ENCODE measurements at regions not wholly inside any gene's neighbourhood (a gene's known extent, or its start where the extent isn't known, plus 50 kb on each side); places are given as distances from the start of the nearest gene placed in this dataset.

DNA sequence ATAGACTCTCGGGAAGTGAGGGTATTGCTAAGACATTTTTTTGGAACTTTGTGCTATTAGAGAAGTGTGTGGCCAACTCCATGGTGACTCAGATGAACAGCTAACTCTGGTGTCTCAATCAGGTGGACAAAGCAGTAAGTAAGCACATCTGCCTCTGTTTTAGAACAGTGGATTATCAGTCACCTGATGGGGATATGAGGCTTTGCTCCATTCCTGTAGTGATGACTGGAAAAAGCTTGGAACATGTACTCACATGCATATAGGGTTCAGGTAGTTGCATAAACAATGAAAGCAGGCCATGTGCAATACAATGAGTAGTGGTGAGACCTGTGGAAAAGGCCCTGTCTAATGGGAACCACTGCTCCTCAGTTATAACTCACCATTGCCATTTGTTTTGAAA is 168.2 kb upstream of the FBN2 start:
- ChIA-PET POLR2A (no interaction called here), CTCF (no interaction called here)
- ATAC-seq (no peak), DNase-seq (ENCODE audit: low read depth in 1 of 2, low spot score in 1 of 2) (no peak), FAIRE-seq (no peak)
- WGBS (ENCODE audit: missing lambda C conversion rate) = 39% methylated on average over 1 of the region's 1 CpG
- Histone ChIP-seq H3K9me3 (no peaks in the 10 kb centered on the region), H3K4me2 (no peak overlapping the region), H3K4me1 (no peaks in the 10 kb centered on the region), H3K4me3 (no peak overlapping the region), H3K27ac (no peak overlapping the region)
- TF ChIP-seq MAFK (IDR thresholded peaks at IDR 0.05; ENCODE audit: partially characterized antibody) (no peak), JUNB (IDR thresholded peaks at IDR 0.05) (no peak), MAZ (IDR thresholded peaks at IDR 0.05; ENCODE audit: borderline replicate concordance, low read depth, low read length) (no peak), HDAC2 (IDR thresholded peaks at IDR 0.05) (no peak), FOSB (CRISPR knock-in tag; IDR thresholded peaks at IDR 0.05) (no peak), CHD4 (IDR thresholded peaks at IDR 0.05; ENCODE audit: borderline replicate concordance) (no peak), CEBPB (IDR thresholded peaks at IDR 0.05) (no peak), PHF8 (IDR thresholded peaks at IDR 0.05; ENCODE audit: borderline replicate concordance, low read depth) (no peak), KDM5A (IDR thresholded peaks at IDR 0.05) (no peak), BHLHE40 (IDR thresholded peaks at IDR 0.05; ENCODE audit: low read depth, low read length) (no peak), GATA3 (IDR thresholded peaks at IDR 0.05; ENCODE audit: borderline replicate concordance) (no peak), TFCP2L1 (CRISPR knock-in tag; IDR thresholded peaks at IDR 0.05) (no peak), JUN (IDR thresholded peaks at IDR 0.05) (no peak), POLR2A (IDR thresholded peaks at IDR 0.05; ENCODE audit: low read length) (no peak)
- TF ChIP-seq, protein P1, sequence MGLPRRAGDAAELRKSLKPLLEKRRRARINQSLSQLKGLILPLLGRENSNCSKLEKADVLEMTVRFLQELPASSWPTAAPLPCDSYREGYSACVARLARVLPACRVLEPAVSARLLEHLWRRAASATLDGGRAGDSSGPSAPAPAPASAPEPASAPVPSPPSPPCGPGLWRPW (IDR thresholded peaks at IDR 0.05) = no peak
- TF ChIP-seq, protein P2, sequence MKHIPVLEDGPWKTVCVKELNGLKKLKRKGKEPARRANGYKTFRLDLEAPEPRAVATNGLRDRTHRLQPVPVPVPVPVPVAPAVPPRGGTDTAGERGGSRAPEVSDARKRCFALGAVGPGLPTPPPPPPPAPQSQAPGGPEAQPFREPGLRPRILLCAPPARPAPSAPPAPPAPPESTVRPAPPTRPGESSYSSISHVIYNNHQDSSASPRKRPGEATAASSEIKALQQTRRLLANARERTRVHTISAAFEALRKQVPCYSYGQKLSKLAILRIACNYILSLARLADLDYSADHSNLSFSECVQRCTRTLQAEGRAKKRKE (CRISPR knock-in tag; IDR thresholded peaks at IDR 0.05; ENCODE audit: low read depth) = no peak
- TF ChIP-seq, protein P3, sequence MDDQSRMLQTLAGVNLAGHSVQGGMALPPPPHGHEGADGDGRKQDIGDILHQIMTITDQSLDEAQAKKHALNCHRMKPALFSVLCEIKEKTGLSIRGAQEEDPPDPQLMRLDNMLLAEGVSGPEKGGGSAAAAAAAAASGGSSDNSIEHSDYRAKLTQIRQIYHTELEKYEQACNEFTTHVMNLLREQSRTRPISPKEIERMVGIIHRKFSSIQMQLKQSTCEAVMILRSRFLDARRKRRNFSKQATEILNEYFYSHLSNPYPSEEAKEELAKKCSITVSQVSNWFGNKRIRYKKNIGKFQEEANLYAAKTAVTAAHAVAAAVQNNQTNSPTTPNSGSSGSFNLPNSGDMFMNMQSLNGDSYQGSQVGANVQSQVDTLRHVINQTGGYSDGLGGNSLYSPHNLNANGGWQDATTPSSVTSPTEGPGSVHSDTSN (IDR thresholded peaks at IDR 0.05) = no peak
- TF ChIP-seq, protein P4, sequence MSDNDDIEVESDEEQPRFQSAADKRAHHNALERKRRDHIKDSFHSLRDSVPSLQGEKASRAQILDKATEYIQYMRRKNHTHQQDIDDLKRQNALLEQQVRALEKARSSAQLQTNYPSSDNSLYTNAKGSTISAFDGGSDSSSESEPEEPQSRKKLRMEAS (IDR thresholded peaks at IDR 0.05) = no peak

DNA sequence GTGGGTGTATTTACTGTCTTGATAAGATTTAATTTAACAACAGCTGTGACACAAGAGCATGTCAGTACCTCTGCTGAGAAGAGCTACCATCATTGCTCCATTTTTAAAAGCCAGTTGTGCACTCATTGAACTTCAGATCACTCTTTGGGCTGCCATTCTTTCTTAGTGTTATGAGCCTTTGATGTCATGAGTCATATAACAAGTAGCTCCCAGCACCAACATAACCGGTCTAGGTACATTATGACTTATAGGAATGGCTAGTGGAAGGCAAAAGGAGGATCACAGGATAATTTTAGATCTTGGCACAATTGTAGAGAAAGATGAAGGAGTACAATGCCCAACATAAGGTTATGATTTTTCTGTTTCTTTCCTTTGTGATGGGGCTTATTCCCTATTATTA is 170.8 kb upstream of the FBN2 start:
- no peak overlapping the region for H3K27ac ChIP-seq
- no peaks in the 10 kb centered on the region for H3K4me1 ChIP-seq
- DNase-seq (ENCODE audit: low read depth in 1 of 2, low spot score in 1 of 2) (no peak), FAIRE-seq (no peak), ATAC-seq (no peak)
- TF ChIP-seq HEYL (CRISPR knock-in tag; IDR thresholded peaks at IDR 0.05) (no peak), NR3C1 (IDR thresholded peaks at IDR 0.05) (no peak), TP53 (CRISPR knock-in tag; IDR thresholded peaks at IDR 0.05) (no peak), CHD4 (IDR thresholded peaks at IDR 0.05; ENCODE audit: borderline replicate concordance) (no peak), RAD21 (conservative IDR thresholded peaks at IDR 0.05 in 1 of 2, IDR thresholded peaks at IDR 0.05 in 1 of 2) (no peak), HOXA7 (CRISPR knock-in tag; IDR thresholded peaks at IDR 0.05) (no peak), KDM1A (IDR thresholded peaks at IDR 0.05; ENCODE audit: low read depth) (no peak), EHF (CRISPR knock-in tag; IDR thresholded peaks at IDR 0.05) (no peak), FOSB (CRISPR knock-in tag; IDR thresholded peaks at IDR 0.05) (no peak), EP300 (IDR thresholded peaks at IDR 0.05) (no peak), JUN (IDR thresholded peaks at IDR 0.05) (no peak), HOXB5 (CRISPR knock-in tag; IDR thresholded peaks at IDR 0.05) (no peak), FOSL2 (IDR thresholded peaks at IDR 0.05) (no peak), FOSL2 (CRISPR knock-in tag; IDR thresholded peaks at IDR 0.05) (no peak)
- TF ChIP-seq, protein P3 (IDR thresholded peaks at IDR 0.05) = no peak
- TF ChIP-seq, protein P5, sequence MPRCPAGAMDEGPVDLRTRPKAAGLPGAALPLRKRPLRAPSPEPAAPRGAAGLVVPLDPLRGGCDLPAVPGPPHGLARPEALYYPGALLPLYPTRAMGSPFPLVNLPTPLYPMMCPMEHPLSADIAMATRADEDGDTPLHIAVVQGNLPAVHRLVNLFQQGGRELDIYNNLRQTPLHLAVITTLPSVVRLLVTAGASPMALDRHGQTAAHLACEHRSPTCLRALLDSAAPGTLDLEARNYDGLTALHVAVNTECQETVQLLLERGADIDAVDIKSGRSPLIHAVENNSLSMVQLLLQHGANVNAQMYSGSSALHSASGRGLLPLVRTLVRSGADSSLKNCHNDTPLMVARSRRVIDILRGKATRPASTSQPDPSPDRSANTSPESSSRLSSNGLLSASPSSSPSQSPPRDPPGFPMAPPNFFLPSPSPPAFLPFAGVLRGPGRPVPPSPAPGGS (IDR thresholded peaks at IDR 0.05) = no peak
- 0% methylated on average over 1 of the region's 1 CpG for WGBS (ENCODE audit: missing lambda C conversion rate)
- no peak overlapping the region for H3K4me2 ChIP-seq
- POLR2A ChIA-PET = no interaction called here
- H3K4me3 ChIP-seq = no peak overlapping the region
- CTCF ChIA-PET = no interaction called here
- H3K9me3 ChIP-seq = no peaks in the 10 kb centered on the region
